ENCODE measurements at regions not wholly inside any gene's neighbourhood (a gene's known extent, or its start where the extent isn't known, plus 50 kb on each side); places are given as distances from the start of the nearest gene placed in this dataset.

- DNase-seq = no peak
These were observed 278.6 kb upstream of the ITM2A start for GRCh38 chrX:79645749-79646148.

GRCh38 chrX:79631526-79631925 is 264.4 kb upstream of the ITM2A start:
- no peak for DNase-seq

GRCh38 chrX:79630033-79631009 is 263.2 kb upstream of the ITM2A start:
- no peak for DNase-seq

GRCh38 chrX:79623098-79623762 is 256.1 kb upstream of the ITM2A start:
- DNase-seq = no peak

GRCh38 chrX:79618280-79618679 is 251.1 kb upstream of the ITM2A start:
- DNase-seq = no peak

GRCh38 chrX:79604364-79604763 is 237.2 kb upstream of the ITM2A start:
- no peak for DNase-seq

GRCh38 chrX:79601341-79602131 is 234.4 kb upstream of the ITM2A start:
- no peak for DNase-seq

GRCh38 chrX:79592259-79592658 is 225.1 kb upstream of the ITM2A start:
- DNase-seq = no peak

- no peak for DNase-seq
These were observed 221.1 kb upstream of the ITM2A start for GRCh38 chrX:79588233-79588632.

- no peak for DNase-seq
These were observed 206.6 kb upstream of the ITM2A start for GRCh38 chrX:79573760-79574159.

GRCh38 chrX:79572566-79572965 is 205.4 kb upstream of the ITM2A start:
- no peak for DNase-seq

GRCh38 chrX:79570524-79571240 is 203.5 kb upstream of the ITM2A start:
- no peak for DNase-seq

GRCh38 chrX:79568309-79568708 is 201.2 kb upstream of the ITM2A start:
- DNase-seq = no peak

- DNase-seq = no peak
These were observed 197.2 kb upstream of the ITM2A start for GRCh38 chrX:79564362-79564761.

GRCh38 chrX:79559290-79559689 is 192.2 kb upstream of the ITM2A start:
- no peak for DNase-seq

- no peak for DNase-seq
These were observed 190.1 kb upstream of the ITM2A start for GRCh38 chrX:79557212-79557611.

- DNase-seq = no peak
These were observed 189.7 kb upstream of the ITM2A start for GRCh38 chrX:79556800-79557199.

GRCh38 chrX:79530310-79531108 is 163.4 kb upstream of the ITM2A start:
- DNase-seq = no peak

GRCh38 chrX:79524642-79525041 is 157.5 kb upstream of the ITM2A start:
- DNase-seq = no peak

GRCh38 chrX:79515529-79515928 is 148.4 kb upstream of the ITM2A start:
- DNase-seq = no peak

GRCh38 chrX:79511799-79512198 is 144.7 kb upstream of the ITM2A start:
- no peak for DNase-seq

GRCh38 chrX:79506001-79506400 is 138.9 kb upstream of the ITM2A start:
- no peak for DNase-seq

All from CD4-positive, alpha-beta T cell treated with Interleukin-10 for 1 hour (primary cell).